ENCODE measurements at regions not wholly inside any gene's neighbourhood (a gene's known extent, or its start where the extent isn't known, plus 50 kb on each side); places are given as distances from the start of the nearest gene placed in this dataset.

DNA sequence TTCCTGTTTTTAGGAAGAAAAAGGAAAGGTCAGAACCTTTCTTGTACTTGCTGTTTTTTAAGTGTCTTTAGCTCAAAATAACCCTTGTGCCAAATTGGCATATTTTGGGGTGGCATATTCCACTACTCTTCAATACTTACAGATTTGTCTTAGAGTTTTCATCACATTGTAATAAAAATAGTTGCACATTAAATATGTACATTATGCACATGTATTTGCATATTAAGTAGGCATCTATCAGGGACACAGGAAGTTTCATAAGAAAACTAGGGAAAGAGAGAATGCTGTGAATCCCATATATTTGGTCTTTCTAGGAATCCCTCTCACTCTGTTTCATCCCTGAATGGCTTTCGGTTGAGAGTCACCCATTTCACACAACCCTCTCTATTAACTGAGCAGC is 139.6 kb downstream of the LARP7 start:
- H3K27me3 ChIP-seq (ENCODE audit: insufficient read depth, low read length), result no peaks in the 10 kb centered on the region
- no peak overlapping the region for H3K14ac ChIP-seq (ENCODE audit: low read length)
- H3K4me2 ChIP-seq (ENCODE audit: low read length), result no peak overlapping the region
- no peaks in the 10 kb centered on the region for H3K36me3 ChIP-seq (ENCODE audit: control insufficient read depth in 1 of 2, insufficient read depth in 2 of 2, low read length in 2 of 2)
- WGBS (ENCODE audit: extremely low coverage, insufficient coverage, insufficient read length), result no CpG with 5 or more reads among the region's 1 CpG
- no peak overlapping the region for H2AFZ ChIP-seq (ENCODE audit: insufficient read depth, low read length, poor library complexity)
- DNase-seq, result no peak
- no peaks in the 10 kb centered on the region for H3K79me2 ChIP-seq (ENCODE audit: control insufficient read depth, insufficient read depth, low read length, poor library complexity)
- no peak overlapping the region for H4K8ac ChIP-seq (ENCODE audit: low read depth, low read length)
- H2BK120ac ChIP-seq (ENCODE audit: insufficient read depth, low read length, poor library complexity), result no peak overlapping the region
- H3K4me1 ChIP-seq (ENCODE audit: control insufficient read depth in 1 of 2, insufficient read depth in 2 of 2, low read length in 2 of 2), result no peaks in the 10 kb centered on the region
- H3K23ac ChIP-seq (ENCODE audit: low read length), result no peak overlapping the region
- no peak overlapping the region for H3K18ac ChIP-seq (ENCODE audit: low read length)
- H2BK12ac ChIP-seq (ENCODE audit: low read length), result no peak overlapping the region
- no peaks in the 10 kb centered on the region for H3K9me3 ChIP-seq (ENCODE audit: insufficient read depth, low read depth, low read length)
- no peak overlapping the region for H3K9ac ChIP-seq (ENCODE audit: low read length)
- no peak overlapping the region for H3K27ac ChIP-seq (ENCODE audit: low read depth, low read length)
- no peak overlapping the region for H4K12ac ChIP-seq (ENCODE audit: low read depth, low read length)
- H2AK5ac ChIP-seq (ENCODE audit: low read length), result no peak overlapping the region
- no peak overlapping the region for H3K4me3 ChIP-seq (ENCODE audit: low read depth, low read length)
- no peak overlapping the region for H2BK5ac ChIP-seq (ENCODE audit: low read depth, low read length, poor library complexity)
- H3K4ac ChIP-seq (ENCODE audit: low read depth, low read length), result no peak overlapping the region
- no peak overlapping the region for H4K91ac ChIP-seq (ENCODE audit: low read depth, low read length)
- H3K79me1 ChIP-seq (ENCODE audit: low read length), result no peaks in the 10 kb centered on the region

DNA sequence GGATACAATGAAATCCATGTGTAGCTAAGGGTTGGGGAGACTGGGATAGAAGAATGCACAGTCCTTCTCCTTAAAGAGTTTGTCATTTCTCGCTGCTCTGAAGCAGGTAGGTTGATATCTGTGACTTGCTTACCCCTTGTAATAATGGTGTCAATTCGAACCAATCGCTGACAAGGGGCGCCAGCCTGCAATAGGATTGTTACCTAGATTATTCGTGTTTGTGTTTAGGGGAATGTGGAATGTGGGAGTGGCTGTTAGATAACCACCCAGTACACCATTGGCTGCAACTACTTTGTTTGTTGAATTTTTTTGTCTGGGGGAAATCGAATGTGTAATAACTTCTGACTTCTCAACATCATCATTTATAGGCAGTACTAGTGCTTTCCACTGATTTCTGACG is 141.6 kb downstream of the LARP7 start:
- no peak overlapping the region for H4K12ac ChIP-seq (ENCODE audit: low read depth, low read length)
- no CpG with 5 or more reads among the region's 7 CpGs for WGBS (ENCODE audit: extremely low coverage, insufficient coverage, insufficient read length)
- no peak overlapping the region for H2AK5ac ChIP-seq (ENCODE audit: low read length)
- H3K4me3 ChIP-seq (ENCODE audit: low read depth, low read length), result no peak overlapping the region
- no peak overlapping the region for H3K4me2 ChIP-seq (ENCODE audit: low read length)
- H3K4me1 ChIP-seq (ENCODE audit: control insufficient read depth in 1 of 2, insufficient read depth in 2 of 2, low read length in 2 of 2), result no peaks in the 10 kb centered on the region
- no peaks in the 10 kb centered on the region for H3K36me3 ChIP-seq (ENCODE audit: control insufficient read depth in 1 of 2, insufficient read depth in 2 of 2, low read length in 2 of 2)
- no peak overlapping the region for H4K91ac ChIP-seq (ENCODE audit: low read depth, low read length)
- no peak overlapping the region for H4K8ac ChIP-seq (ENCODE audit: low read depth, low read length)
- H3K18ac ChIP-seq (ENCODE audit: low read length), result no peak overlapping the region
- H2BK5ac ChIP-seq (ENCODE audit: low read depth, low read length, poor library complexity), result no peak overlapping the region
- H3K27me3 ChIP-seq (ENCODE audit: insufficient read depth, low read length), result no peaks in the 10 kb centered on the region
- H2BK120ac ChIP-seq (ENCODE audit: insufficient read depth, low read length, poor library complexity), result no peak overlapping the region
- H3K27ac ChIP-seq (ENCODE audit: low read depth, low read length), result no peak overlapping the region
- no peak overlapping the region for H3K9ac ChIP-seq (ENCODE audit: low read length)
- no peak overlapping the region for H3K14ac ChIP-seq (ENCODE audit: low read length)
- no peaks in the 10 kb centered on the region for H3K79me2 ChIP-seq (ENCODE audit: control insufficient read depth, insufficient read depth, low read length, poor library complexity)
- no peak overlapping the region for H2BK12ac ChIP-seq (ENCODE audit: low read length)
- H3K4ac ChIP-seq (ENCODE audit: low read depth, low read length), result no peak overlapping the region
- no peaks in the 10 kb centered on the region for H3K9me3 ChIP-seq (ENCODE audit: insufficient read depth, low read depth, low read length)
- DNase-seq, result no peak
- H3K23ac ChIP-seq (ENCODE audit: low read length), result no peak overlapping the region
- no peak overlapping the region for H2AFZ ChIP-seq (ENCODE audit: insufficient read depth, low read length, poor library complexity)
- H3K79me1 ChIP-seq (ENCODE audit: low read length), result no peaks in the 10 kb centered on the region

DNA sequence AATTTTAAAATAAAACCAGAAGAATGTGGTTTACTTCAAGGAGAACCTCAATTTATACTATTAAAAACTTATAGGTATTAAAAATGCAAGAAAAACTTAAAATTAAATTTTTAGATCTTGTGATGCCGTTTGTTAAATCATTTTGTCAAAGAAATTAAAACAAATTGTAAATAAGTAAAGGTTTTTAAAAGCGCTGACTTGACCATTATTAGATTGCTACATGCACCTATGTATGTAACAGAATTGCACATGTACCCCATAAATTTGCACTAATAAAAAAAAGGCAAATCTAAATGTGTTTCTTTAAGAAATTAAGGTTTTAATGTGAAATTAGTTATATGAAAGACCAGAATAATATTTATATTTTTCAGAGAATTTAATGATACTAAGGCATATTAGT is 156.1 kb downstream of the LARP7 start:
- Histone ChIP-seq H3K23ac (ENCODE audit: low read length) (no peak overlapping the region), H3K4me2 (ENCODE audit: low read length) (no peak overlapping the region), H3K18ac (ENCODE audit: low read length) (no peak overlapping the region), H3K36me3 (ENCODE audit: control insufficient read depth in 1 of 2, insufficient read depth in 2 of 2, low read length in 2 of 2) (no peaks in the 10 kb centered on the region), H3K9ac (ENCODE audit: low read length) (no peak overlapping the region), H3K27me3 (ENCODE audit: insufficient read depth, low read length) (no peaks in the 10 kb centered on the region), H2AK5ac (ENCODE audit: low read length) (no peak overlapping the region), H3K79me2 (ENCODE audit: control insufficient read depth, insufficient read depth, low read length, poor library complexity) (no peaks in the 10 kb centered on the region), H3K79me1 (ENCODE audit: low read length) (no peaks in the 10 kb centered on the region), H2AFZ (ENCODE audit: insufficient read depth, low read length, poor library complexity) (no peak overlapping the region), H2BK120ac (ENCODE audit: insufficient read depth, low read length, poor library complexity) (no peak overlapping the region), H3K27ac (ENCODE audit: low read depth, low read length) (no peak overlapping the region), H2BK5ac (ENCODE audit: low read depth, low read length, poor library complexity) (no peak overlapping the region), H4K8ac (ENCODE audit: low read depth, low read length) (no peak overlapping the region), H3K9me3 (ENCODE audit: insufficient read depth, low read depth, low read length) (no peaks in the 10 kb centered on the region), H4K91ac (ENCODE audit: low read depth, low read length) (no peak overlapping the region), H3K4me1 (ENCODE audit: control insufficient read depth in 1 of 2, insufficient read depth in 2 of 2, low read length in 2 of 2) (no peaks in the 10 kb centered on the region), H2BK12ac (ENCODE audit: low read length) (no peak overlapping the region), H3K14ac (ENCODE audit: low read length) (no peak overlapping the region), H3K4me3 (ENCODE audit: low read depth, low read length) (no peak overlapping the region), H4K12ac (ENCODE audit: low read depth, low read length) (no peak overlapping the region), H3K4ac (ENCODE audit: low read depth, low read length) (no peak overlapping the region)
- no CpG with 5 or more reads among the region's 2 CpGs for WGBS (ENCODE audit: extremely low coverage, insufficient coverage, insufficient read length)
- DNase-seq, result no peak

DNA sequence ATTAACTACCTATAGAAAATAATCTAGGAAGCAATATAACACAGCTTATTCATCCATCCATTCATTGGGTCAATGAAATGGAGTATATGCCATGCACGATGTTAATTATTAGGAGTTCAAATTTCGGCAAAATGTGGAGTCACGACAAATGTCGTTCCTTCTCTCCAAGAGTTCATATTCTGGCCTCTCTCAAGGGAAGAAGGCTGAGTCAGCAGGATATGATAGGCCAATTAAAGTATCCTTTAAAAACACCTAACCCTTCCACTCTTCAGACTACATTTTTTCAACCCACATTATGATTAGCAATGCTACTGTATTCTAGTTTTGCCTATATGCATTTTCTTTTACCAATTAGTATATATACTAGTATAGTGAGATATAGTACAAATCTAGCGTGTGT is 163.1 kb downstream of the LARP7 start:
- H3K9ac ChIP-seq (ENCODE audit: low read length), result no peak overlapping the region
- no peak overlapping the region for H2BK12ac ChIP-seq (ENCODE audit: low read length)
- no peaks in the 10 kb centered on the region for H3K4me1 ChIP-seq (ENCODE audit: control insufficient read depth in 1 of 2, insufficient read depth in 2 of 2, low read length in 2 of 2)
- no peaks in the 10 kb centered on the region for H3K79me2 ChIP-seq (ENCODE audit: control insufficient read depth, insufficient read depth, low read length, poor library complexity)
- H3K14ac ChIP-seq (ENCODE audit: low read length), result no peak overlapping the region
- no peaks in the 10 kb centered on the region for H3K36me3 ChIP-seq (ENCODE audit: control insufficient read depth in 1 of 2, insufficient read depth in 2 of 2, low read length in 2 of 2)
- no peak overlapping the region for H2BK120ac ChIP-seq (ENCODE audit: insufficient read depth, low read length, poor library complexity)
- no CpG with 5 or more reads among the region's 5 CpGs for WGBS (ENCODE audit: extremely low coverage, insufficient coverage, insufficient read length)
- H3K4me2 ChIP-seq (ENCODE audit: low read length), result no peak overlapping the region
- no peak overlapping the region for H2BK5ac ChIP-seq (ENCODE audit: low read depth, low read length, poor library complexity)
- H2AFZ ChIP-seq (ENCODE audit: insufficient read depth, low read length, poor library complexity), result no peak overlapping the region
- H4K8ac ChIP-seq (ENCODE audit: low read depth, low read length), result no peak overlapping the region
- no peak overlapping the region for H3K4me3 ChIP-seq (ENCODE audit: low read depth, low read length)
- H3K27ac ChIP-seq (ENCODE audit: low read depth, low read length), result no peak overlapping the region
- H3K18ac ChIP-seq (ENCODE audit: low read length), result no peak overlapping the region
- no peak overlapping the region for H3K23ac ChIP-seq (ENCODE audit: low read length)
- H2AK5ac ChIP-seq (ENCODE audit: low read length), result no peak overlapping the region
- H3K9me3 ChIP-seq (ENCODE audit: insufficient read depth, low read depth, low read length), result no peaks in the 10 kb centered on the region
- no peak overlapping the region for H4K91ac ChIP-seq (ENCODE audit: low read depth, low read length)
- H3K27me3 ChIP-seq (ENCODE audit: insufficient read depth, low read length), result no peaks in the 10 kb centered on the region
- DNase-seq, result no peak
- H4K12ac ChIP-seq (ENCODE audit: low read depth, low read length), result no peak overlapping the region
- no peaks in the 10 kb centered on the region for H3K79me1 ChIP-seq (ENCODE audit: low read length)
- H3K4ac ChIP-seq (ENCODE audit: low read depth, low read length), result no peak overlapping the region

DNA sequence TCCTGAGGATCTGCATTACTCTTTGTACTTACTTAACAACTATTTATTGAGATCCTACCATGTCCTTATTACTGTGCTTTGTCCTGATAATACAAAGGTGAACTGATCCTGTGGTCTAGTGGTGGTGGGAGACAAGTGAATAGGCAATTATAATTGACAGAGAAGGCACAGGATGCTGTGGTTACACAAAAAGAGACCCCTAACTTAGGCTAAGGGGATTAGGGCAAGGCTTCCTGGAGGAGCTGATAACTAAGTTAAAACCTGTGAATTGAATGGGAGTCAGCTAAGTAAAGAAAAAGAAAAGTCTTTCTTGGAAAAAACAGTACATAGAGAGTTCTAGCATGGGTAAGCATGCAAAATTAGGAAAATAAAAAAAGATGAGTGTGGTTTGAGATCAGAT is 164.4 kb downstream of the LARP7 start:
- Histone ChIP-seq H2BK5ac (ENCODE audit: low read depth, low read length, poor library complexity) (no peak overlapping the region), H4K91ac (ENCODE audit: low read depth, low read length) (no peak overlapping the region), H3K79me2 (ENCODE audit: control insufficient read depth, insufficient read depth, low read length, poor library complexity) (no peaks in the 10 kb centered on the region), H3K4me1 (ENCODE audit: control insufficient read depth in 1 of 2, insufficient read depth in 2 of 2, low read length in 2 of 2) (no peaks in the 10 kb centered on the region), H3K9me3 (ENCODE audit: insufficient read depth, low read depth, low read length) (no peaks in the 10 kb centered on the region), H3K14ac (ENCODE audit: low read length) (no peak overlapping the region), H3K9ac (ENCODE audit: low read length) (no peak overlapping the region), H2BK12ac (ENCODE audit: low read length) (no peak overlapping the region), H3K27ac (ENCODE audit: low read depth, low read length) (no peak overlapping the region), H4K8ac (ENCODE audit: low read depth, low read length) (no peak overlapping the region), H3K18ac (ENCODE audit: low read length) (no peak overlapping the region), H2BK120ac (ENCODE audit: insufficient read depth, low read length, poor library complexity) (no peak overlapping the region), H2AK5ac (ENCODE audit: low read length) (no peak overlapping the region), H3K4me2 (ENCODE audit: low read length) (no peak overlapping the region), H3K27me3 (ENCODE audit: insufficient read depth, low read length) (no peaks in the 10 kb centered on the region), H3K79me1 (ENCODE audit: low read length) (no peaks in the 10 kb centered on the region), H3K4ac (ENCODE audit: low read depth, low read length) (no peak overlapping the region), H3K23ac (ENCODE audit: low read length) (no peak overlapping the region), H3K4me3 (ENCODE audit: low read depth, low read length) (no peak overlapping the region), H2AFZ (ENCODE audit: insufficient read depth, low read length, poor library complexity) (no peak overlapping the region), H3K36me3 (ENCODE audit: control insufficient read depth in 1 of 2, insufficient read depth in 2 of 2, low read length in 2 of 2) (no peaks in the 10 kb centered on the region), H4K12ac (ENCODE audit: low read depth, low read length) (no peak overlapping the region)
- no peak for DNase-seq

Measured in trophoblast cell (in vitro differentiated cells and primary cell).